SK-N-SH (cell line): ENCODE measurements at regions not wholly inside any gene's neighbourhood (a gene's known extent, or its start where the extent isn't known, plus 50 kb on each side); places are given as distances from the start of the nearest gene placed in this dataset.

Source experiments
- CTCF ChIA-PET: fragments of 300-600, 350-600 bp; formaldehyde crosslinking; extraction: SDS; loops from one replicate; lab custom pipeline; 2021; lab: Yijun Ruan, JAX
- POLR2A ChIA-PET: fragments of 350-600 bp; sonication (Branson Sonifier 250); formaldehyde crosslinking; extraction: SDS; loops from one replicate; lab custom pipeline; 2020; ENCODE audit warnings: antibody characterized with exemption, inconsistent platforms; lab: Yijun Ruan, JAX
- DNase-seq: peaks from one replicate; pipeline ENCODE4 v3.0.0; 2012
- H2AFZ ChIP-seq: fragments of 200-600 bp; sonication (generic); 2 replicates; pipeline ENCODE4 v1.8.1; 2016; ENCODE audit warnings: antibody characterized with exemption, mild to moderate bottlenecking, low read depth
- H3F3A ChIP-seq: fragments of 200-600 bp; sonication (generic); replicated peaks from 2 replicates; pipeline ENCODE3; 2016; ENCODE audit warnings: antibody characterized with exemption, mild to moderate bottlenecking; ENCODE audit not compliant: insufficient read depth
- H3K27ac ChIP-seq, 2 experiments: fragments of 200-500 bp in 1 of 2; fragments of 200-600 bp in 1 of 2; sonication (Bioruptor generic) in 1 of 2; sonication (generic), shearing (Covaris generic) in 1 of 2; 2 replicates each; pipeline versions ENCODE4 v1.5.1 to v1.6.1; 2014 to 2016; ENCODE audit warnings: low read depth in 2 of 2, inconsistent platforms in 1 of 2, low read length in 1 of 2, mild to moderate bottlenecking in 1 of 2, mixed read lengths in 1 of 2
- H3K27me3 ChIP-seq: fragments of 200-600 bp; sonication (generic), shearing (Covaris generic); 2 replicates; pipeline ENCODE4 v1.6.1; 2016; ENCODE audit warnings: mixed run types; ENCODE audit not compliant: insufficient read depth
- H3K36me3 ChIP-seq, 2 experiments: fragments of 200-500 bp in 1 of 2; fragments of 200-600 bp in 1 of 2; sonication (Bioruptor generic) in 1 of 2; sonication (generic) in 1 of 2; replicated peaks in 1 of 2; 2 replicates each; pipeline versions ENCODE3 to v1.5.1; 2014 to 2016; ENCODE audit warnings: low read length in 1 of 2, mild to moderate bottlenecking in 1 of 2; ENCODE audit not compliant: insufficient read depth in 2 of 2, control insufficient read depth in 1 of 2
- H3K4me1 ChIP-seq, 2 experiments: fragments of 200-500 bp in 1 of 2; fragments of 200-600 bp in 1 of 2; sonication (Bioruptor generic) in 1 of 2; sonication (generic), shearing (Covaris generic) in 1 of 2; 2 replicates each; pipeline versions ENCODE4 v1.5.1 to v1.6.1; 2014 to 2016; ENCODE audit warnings: low read depth in 1 of 2, low read length in 1 of 2, mixed run types in 1 of 2; ENCODE audit not compliant: insufficient read depth in 2 of 2, control insufficient read depth in 1 of 2
- H3K4me2 ChIP-seq: fragments of 200-600 bp; sonication (generic), shearing (Covaris generic); 2 replicates; pipeline ENCODE4 v1.6.1; 2017; ENCODE audit warnings: mixed run types
- H3K4me3 ChIP-seq, 2 experiments: fragments of 200-500 bp in 1 of 2; fragments of 200-600 bp in 1 of 2; sonication (Bioruptor generic) in 1 of 2; sonication (generic), shearing (Covaris generic) in 1 of 2; 2 replicates each; pipeline versions ENCODE4 v1.5.1 to v1.8.1; 2014 to 2016; ENCODE audit warnings: low read depth in 2 of 2, inconsistent platforms in 1 of 2, low read length in 1 of 2, mild to moderate bottlenecking in 1 of 2, mixed read lengths in 1 of 2, moderate library complexity in 1 of 2
- H3K79me2 ChIP-seq: fragments of 200-600 bp; sonication (generic); 2 replicates; pipeline ENCODE4 v1.8.1; 2017; ENCODE audit warnings: mild to moderate bottlenecking; ENCODE audit not compliant: insufficient read depth
- H3K9ac ChIP-seq: fragments of 200-600 bp; sonication (generic); 2 replicates; pipeline ENCODE4 v1.6.1; 2017; ENCODE audit warnings: mixed run types
- H3K9me2 ChIP-seq: fragments of 200-600 bp; sonication (generic); 2 replicates; pipeline ENCODE4 v1.6.1; 2017; ENCODE audit warnings: mixed run types
- H3K9me3 ChIP-seq: fragments of 200-600 bp; sonication (generic); 2 replicates; pipeline ENCODE4 v1.6.1; 2017; ENCODE audit warnings: mixed run types, mild to moderate bottlenecking, moderate library complexity
- H4K20me1 ChIP-seq: fragments of 200-600 bp; sonication (generic); 2 replicates; pipeline ENCODE4 v1.6.1; 2017; ENCODE audit warnings: mild to moderate bottlenecking, mixed run types; ENCODE audit not compliant: insufficient read depth
- CHD2 ChIP-seq: fragments of 150-350 bp; IDR thresholded peaks from 2 replicates; pipeline ENCODE4 v1.6.1; 2018; ENCODE audit warnings: low read length; ENCODE audit not compliant: partially characterized antibody
- ELF1 ChIP-seq: IDR thresholded peaks from 2 replicates; pipeline ENCODE4 v1.4.0; 2012
- FOSL2 ChIP-seq: IDR thresholded peaks from 2 replicates; pipeline ENCODE4 v1.4.0; 2012; ENCODE audit warnings: low read depth, mild to moderate bottlenecking, moderate library complexity, borderline replicate concordance
- FOXJ3 ChIP-seq: sonication (generic); formaldehyde crosslinking; IDR thresholded peaks from 2 replicates; pipeline ENCODE4 v1.5.1; 2020; ENCODE audit warnings: mild to moderate bottlenecking, missing genetic modification reagents
- FOXM1 ChIP-seq: IDR thresholded peaks from 2 replicates; pipeline ENCODE4 v1.4.0; 2012; ENCODE audit warnings: low read depth, mild to moderate bottlenecking
- GABPA ChIP-seq: IDR thresholded peaks from 2 replicates; pipeline ENCODE4 v1.4.0; 2012; ENCODE audit warnings: low read depth, mild to moderate bottlenecking
- MEF2A ChIP-seq: IDR thresholded peaks from 2 replicates; pipeline ENCODE4 v1.4.0; 2012; ENCODE audit warnings: low read depth, borderline replicate concordance
- MXI1 ChIP-seq: IDR thresholded peaks from 2 replicates; pipeline ENCODE4 v1.6.1; 2012; ENCODE audit warnings: mild to moderate bottlenecking, low read depth, low read length, improper control_type of control experiment
- POLR2AphosphoS5 ChIP-seq: IDR thresholded peaks from 2 replicates; pipeline ENCODE4 v1.6.1; 2012; ENCODE audit warnings: low read depth, low read length
- RAD21 ChIP-seq: IDR thresholded peaks from 2 replicates; pipeline ENCODE4 v1.6.1; 2012; ENCODE audit warnings: mild to moderate bottlenecking, low read length
- RCOR1 ChIP-seq: fragments of 150-350 bp; IDR thresholded peaks from 2 replicates; pipeline ENCODE4 v1.6.1; 2017; ENCODE audit warnings: antibody characterized with exemption, low read length
- RFX5 ChIP-seq: IDR thresholded peaks from 2 replicates; pipeline ENCODE4 v1.6.1; 2012; ENCODE audit warnings: mild to moderate bottlenecking, improper control_type of control experiment, low read length
- RXRA ChIP-seq: IDR thresholded peaks from 2 replicates; pipeline ENCODE4 v1.4.0; 2012; ENCODE audit warnings: low read depth, mild to moderate bottlenecking, borderline replicate concordance
- SIN3A ChIP-seq: IDR thresholded peaks from 2 replicates; pipeline ENCODE4 v1.6.1; 2012; ENCODE audit warnings: low read depth, mild to moderate bottlenecking, low read length, moderate library complexity, borderline replicate concordance
- TEAD4 ChIP-seq: IDR thresholded peaks from 2 replicates; pipeline ENCODE4 v1.4.0; 2012; ENCODE audit warnings: mild to moderate bottlenecking, borderline replicate concordance; ENCODE audit not compliant: insufficient read depth
- WGBS: methylation state at CpG from one replicate; pipeline ENCODE4 v1.1.6; 2017; ENCODE audit warnings: low lambda C conversion rate; 5-methylcytosine and 5-hydroxymethylcytosine counted together
- TF ChIP-seq, protein P1 (sequence below): fragments of 150-350 bp; IDR thresholded peaks from 2 replicates; pipeline ENCODE4 v1.6.1; 2017; ENCODE audit warnings: antibody characterized with exemption, low read length, low read depth, borderline replicate concordance
- TF ChIP-seq, protein P2 (sequence below): IDR thresholded peaks from 2 replicates; pipeline ENCODE4; 2012
- TF ChIP-seq, protein P3 (sequence below): IDR thresholded peaks from 2 replicates; pipeline ENCODE4 v1.4.0; 2012; ENCODE audit warnings: low read depth, borderline replicate concordance
- TF ChIP-seq, protein P4 (sequence below): IDR thresholded peaks from 2 replicates; pipeline ENCODE4 v1.4.0; 2012; ENCODE audit warnings: low read depth

DNA sequence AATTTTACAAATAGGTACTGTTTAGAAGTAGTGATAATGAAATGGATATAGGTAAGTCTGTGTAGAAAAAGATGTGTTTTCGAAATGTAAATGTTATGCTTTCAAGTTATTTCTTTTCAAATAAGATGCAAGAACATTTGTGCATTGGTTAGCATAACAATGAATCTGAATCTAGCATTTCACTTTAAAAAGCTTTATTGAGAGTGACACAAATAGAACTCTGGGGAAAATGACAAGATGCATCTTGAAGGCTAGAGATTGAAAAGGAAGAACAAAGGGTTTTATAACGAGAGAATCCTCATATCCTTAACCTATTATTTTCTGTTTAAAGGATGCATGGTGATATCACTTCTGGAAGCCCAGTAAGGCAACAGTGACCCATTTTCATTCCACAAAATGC is 639.9 kb upstream of the PTCHD4 start:
- Histone ChIP-seq H3K27me3 (no peaks in the 10 kb centered on the region), H3K9me2 (no peaks in the 10 kb centered on the region), H3K36me3 (no peaks in the 10 kb centered on the region), H2AFZ (no peak overlapping the region), H3K27ac (no peak overlapping the region), H3K4me2 (no peak overlapping the region), H4K20me1 (no peaks in the 10 kb centered on the region), H3K79me2 (no peaks in the 10 kb centered on the region), H3K4me1 (no peaks in the 10 kb centered on the region), H3F3A (no peaks in the 10 kb centered on the region), H3K9me3 (no peaks in the 10 kb centered on the region), H3K9ac (no peak overlapping the region), H3K4me3 (no peak overlapping the region)
- TF ChIP-seq FOXM1 (no peak), CHD2 (no peak), RFX5 (no peak), GABPA (no peak), RCOR1 (no peak), RXRA (no peak), TEAD4 (no peak), MXI1 (no peak), POLR2AphosphoS5 (no peak), FOSL2 (no peak), ELF1 (no peak), RAD21 (no peak), MEF2A (no peak), FOXJ3 (CRISPR knock-in tag) (no peak), SIN3A (no peak)
- TF ChIP-seq, protein P1, sequence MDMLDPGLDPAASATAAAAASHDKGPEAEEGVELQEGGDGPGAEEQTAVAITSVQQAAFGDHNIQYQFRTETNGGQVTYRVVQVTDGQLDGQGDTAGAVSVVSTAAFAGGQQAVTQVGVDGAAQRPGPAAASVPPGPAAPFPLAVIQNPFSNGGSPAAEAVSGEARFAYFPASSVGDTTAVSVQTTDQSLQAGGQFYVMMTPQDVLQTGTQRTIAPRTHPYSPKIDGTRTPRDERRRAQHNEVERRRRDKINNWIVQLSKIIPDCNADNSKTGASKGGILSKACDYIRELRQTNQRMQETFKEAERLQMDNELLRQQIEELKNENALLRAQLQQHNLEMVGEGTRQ, result no peak
- TF ChIP-seq, protein P2, sequence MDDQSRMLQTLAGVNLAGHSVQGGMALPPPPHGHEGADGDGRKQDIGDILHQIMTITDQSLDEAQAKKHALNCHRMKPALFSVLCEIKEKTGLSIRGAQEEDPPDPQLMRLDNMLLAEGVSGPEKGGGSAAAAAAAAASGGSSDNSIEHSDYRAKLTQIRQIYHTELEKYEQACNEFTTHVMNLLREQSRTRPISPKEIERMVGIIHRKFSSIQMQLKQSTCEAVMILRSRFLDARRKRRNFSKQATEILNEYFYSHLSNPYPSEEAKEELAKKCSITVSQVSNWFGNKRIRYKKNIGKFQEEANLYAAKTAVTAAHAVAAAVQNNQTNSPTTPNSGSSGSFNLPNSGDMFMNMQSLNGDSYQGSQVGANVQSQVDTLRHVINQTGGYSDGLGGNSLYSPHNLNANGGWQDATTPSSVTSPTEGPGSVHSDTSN, result no peak
- TF ChIP-seq, protein P3, sequence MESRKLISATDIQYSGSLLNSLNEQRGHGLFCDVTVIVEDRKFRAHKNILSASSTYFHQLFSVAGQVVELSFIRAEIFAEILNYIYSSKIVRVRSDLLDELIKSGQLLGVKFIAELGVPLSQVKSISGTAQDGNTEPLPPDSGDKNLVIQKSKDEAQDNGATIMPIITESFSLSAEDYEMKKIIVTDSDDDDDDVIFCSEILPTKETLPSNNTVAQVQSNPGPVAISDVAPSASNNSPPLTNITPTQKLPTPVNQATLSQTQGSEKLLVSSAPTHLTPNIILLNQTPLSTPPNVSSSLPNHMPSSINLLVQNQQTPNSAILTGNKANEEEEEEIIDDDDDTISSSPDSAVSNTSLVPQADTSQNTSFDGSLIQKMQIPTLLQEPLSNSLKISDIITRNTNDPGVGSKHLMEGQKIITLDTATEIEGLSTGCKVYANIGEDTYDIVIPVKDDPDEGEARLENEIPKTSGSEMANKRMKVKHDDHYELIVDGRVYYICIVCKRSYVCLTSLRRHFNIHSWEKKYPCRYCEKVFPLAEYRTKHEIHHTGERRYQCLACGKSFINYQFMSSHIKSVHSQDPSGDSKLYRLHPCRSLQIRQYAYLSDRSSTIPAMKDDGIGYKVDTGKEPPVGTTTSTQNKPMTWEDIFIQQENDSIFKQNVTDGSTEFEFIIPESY, result no peak
- TF ChIP-seq, protein P4, sequence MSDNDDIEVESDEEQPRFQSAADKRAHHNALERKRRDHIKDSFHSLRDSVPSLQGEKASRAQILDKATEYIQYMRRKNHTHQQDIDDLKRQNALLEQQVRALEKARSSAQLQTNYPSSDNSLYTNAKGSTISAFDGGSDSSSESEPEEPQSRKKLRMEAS, result no peak
- 8% methylated on average over 2 of the region's 2 CpGs for WGBS
- CTCF ChIA-PET, result interaction anchor here (0.8 to 1.5 kb wide), 2 partner anchors 14 to 672 kb away, joined by 3 to 6 read pairs; no protein-coding TSS in a partner anchor
- DNase-seq, result no peak
- POLR2A ChIA-PET, result no interaction called here
